H1 (cell line): ENCODE measurements at regions not wholly inside any gene's neighbourhood (a gene's known extent, or its start where the extent isn't known, plus 50 kb on each side); places are given as distances from the start of the nearest gene placed in this dataset.

ENCODE experiments used
- CTCF ChIP-seq, 3 experiments: IDR thresholded peaks; 1 replicate in 2 of 3; 2 replicates in 1 of 3; pipeline versions ENCODE4 v1.5.1 to v1.6.1; 2011; ENCODE audit warnings: low read length in 3 of 3, mild to moderate bottlenecking in 3 of 3, inconsistent platforms in 2 of 3, low read depth in 1 of 3, moderate library complexity in 1 of 3; ENCODE audit not compliant: insufficient read depth in 1 of 3; ENCODE audit errors: control extremely low read depth in 1 of 3
- SP4 ChIP-seq: IDR thresholded peaks from 2 replicates; pipeline ENCODE4 v1.6.1; 2012; ENCODE audit warnings: low read length, inconsistent platforms

GRCh38 chr10:56805022-56805421 is 444.0 kb upstream of the ZWINT start (continued):
- TF ChIP-seq CTCF (IDR thresholded peaks at IDR 0.05; ENCODE audit: control extremely low read depth in 1 of 3, insufficient read depth in 1 of 3, low read depth in 1 of 3, low read length in 3 of 3) (no peak), SP4 (no peak)
